HG02642 (cell line): ENCODE measurements at regions not wholly inside any gene's neighbourhood (a gene's known extent, or its start where the extent isn't known, plus 50 kb on each side); places are given as distances from the start of the nearest gene placed in this dataset.
"Not testable (repeated sequence)": the region's sequence is repeated elsewhere in the genome, so short reads cannot be mapped to it uniquely, and the experiment has no call there.

Experiments
- ATAC-seq: cut with Tn5 transposase; IDR thresholded peaks from one replicate; pipeline ENCODE4 v1.9.1; 2021; ENCODE audit warnings: mild to moderate bottlenecking; ENCODE audit not compliant: unreplicated experiment, poor library complexity

DNA sequence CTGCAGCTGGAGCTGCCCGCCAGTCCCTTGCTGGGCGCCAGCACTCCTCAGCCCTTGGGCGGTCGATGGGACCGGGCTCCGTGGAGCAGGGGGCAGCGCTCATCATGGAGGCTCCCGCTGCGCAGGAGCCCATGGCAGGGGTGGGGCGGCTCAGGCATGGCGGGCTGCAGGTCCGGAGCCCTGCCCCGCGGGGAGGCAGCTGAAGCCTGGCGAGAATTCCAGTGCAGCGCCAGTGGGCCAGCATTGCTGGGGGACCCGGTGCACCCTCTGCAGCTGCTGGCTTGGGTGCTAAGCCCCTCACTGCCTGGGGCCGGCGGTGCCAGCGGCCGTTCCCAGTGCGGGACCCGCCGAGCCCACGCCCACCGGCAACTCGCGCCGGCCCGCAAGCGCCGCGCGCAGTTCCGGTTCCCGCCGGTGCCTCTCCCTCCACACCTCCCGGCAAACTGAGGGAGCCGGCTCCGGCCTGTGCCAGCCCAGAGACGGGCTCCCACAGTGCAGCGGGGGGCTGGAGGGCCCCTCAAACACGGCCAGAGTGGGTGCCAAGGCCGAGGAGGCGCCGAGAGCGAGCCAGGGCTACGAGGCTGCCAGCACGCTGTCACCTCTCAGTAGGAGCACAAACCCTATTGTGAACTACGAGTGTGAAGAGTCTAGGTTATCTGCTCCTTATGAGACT lies 687.1 kb downstream of the PCDH17 start:
- no peak for ATAC-seq

DNA sequence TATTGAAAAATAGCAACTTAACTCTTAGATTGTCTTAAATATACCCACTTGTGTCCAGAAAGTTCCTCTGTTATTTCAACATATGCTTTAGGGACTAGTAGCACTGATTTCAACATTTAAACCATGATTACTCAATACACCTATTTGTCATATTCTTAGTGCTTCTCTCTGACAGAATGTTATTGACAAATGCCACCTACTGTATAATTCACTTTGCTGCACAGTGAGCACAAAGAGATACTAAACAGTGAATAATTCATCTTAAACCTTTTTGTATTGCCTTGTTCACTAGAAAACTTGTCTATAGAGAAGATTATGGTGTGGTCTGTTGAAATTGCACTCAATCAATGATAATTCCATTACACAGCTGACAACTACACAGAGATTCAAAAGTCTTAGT lies 692.6 kb downstream of the PCDH17 start:
- no peak for ATAC-seq

DNA sequence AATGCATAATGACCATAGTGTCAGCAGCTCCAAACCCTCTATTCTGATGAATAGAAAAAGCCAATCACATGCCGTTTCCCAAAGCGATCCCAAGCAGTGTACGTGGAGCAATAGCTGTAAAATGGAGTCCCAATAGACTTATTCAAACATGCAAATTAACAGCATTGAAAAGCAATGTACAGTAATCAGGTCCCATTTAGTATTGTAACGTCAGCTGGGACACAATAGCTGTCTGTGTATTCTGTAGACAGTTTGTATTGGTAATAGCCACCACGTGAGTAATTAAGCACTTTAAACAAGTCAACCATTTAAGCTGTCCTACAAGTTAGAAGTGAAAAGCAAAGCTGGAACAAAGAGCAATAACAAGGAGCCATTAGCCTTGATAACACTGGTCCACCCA lies 698.2 kb downstream of the PCDH17 start:
- no peak for ATAC-seq

DNA sequence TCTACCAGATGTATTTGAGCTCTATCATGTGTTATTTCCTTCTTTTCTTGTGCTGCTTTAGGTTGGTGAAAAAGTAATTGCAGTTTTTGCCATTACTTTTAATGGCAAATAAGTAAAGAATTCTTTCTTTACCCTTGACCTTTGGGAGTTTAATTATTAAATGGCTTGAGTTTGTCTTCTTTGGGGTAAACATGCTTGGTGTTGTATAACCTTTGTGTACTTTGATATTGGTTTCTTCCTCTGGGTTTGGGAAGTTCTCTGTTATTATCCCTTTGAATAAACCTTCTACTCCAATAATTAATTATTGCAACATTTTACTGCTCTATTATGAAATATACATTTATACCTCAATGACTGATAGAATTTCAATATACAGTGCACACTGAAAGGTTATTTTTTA lies 709.4 kb downstream of the PCDH17 start:
- no peak for ATAC-seq

DNA sequence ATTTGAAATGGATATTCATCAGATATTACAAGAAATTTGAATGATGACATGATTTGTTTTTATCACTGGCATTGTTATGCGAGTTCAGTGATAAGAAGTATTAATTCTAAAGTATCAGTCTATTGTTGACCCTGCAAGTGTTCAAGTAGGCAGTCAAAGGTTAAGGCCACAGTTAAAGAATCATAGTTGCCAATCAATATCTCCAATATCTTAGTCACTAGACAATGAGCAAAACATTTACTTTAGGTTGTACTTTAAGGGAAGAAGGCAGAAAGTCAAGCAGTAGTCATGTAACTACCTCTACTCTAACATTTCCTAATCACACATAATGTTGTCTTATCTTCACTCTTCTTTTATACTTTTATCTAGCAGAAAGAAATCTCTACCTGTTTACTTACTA lies 709.8 kb downstream of the PCDH17 start:
- ATAC-seq, result no peak

DNA sequence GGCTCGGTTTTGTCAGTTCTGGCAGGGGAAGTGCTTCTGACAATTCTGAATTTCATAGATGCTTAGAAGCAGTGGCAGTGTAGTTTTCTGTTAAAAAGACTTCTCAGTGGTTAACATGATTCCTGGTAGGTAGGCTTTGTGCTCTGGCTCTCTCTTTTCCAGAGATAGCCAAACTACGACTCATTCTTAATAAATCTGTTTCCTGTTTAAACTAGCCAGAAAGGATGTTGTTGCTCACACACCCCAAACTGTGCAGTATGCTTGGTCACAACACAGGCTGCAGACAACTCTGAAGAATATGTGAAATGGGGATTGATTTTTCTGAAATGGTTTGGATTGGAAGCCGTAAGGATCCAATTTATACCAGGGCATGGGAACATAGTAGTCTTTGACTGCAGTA lies 711.5 kb downstream of the PCDH17 start:
- ATAC-seq, result no peak

DNA sequence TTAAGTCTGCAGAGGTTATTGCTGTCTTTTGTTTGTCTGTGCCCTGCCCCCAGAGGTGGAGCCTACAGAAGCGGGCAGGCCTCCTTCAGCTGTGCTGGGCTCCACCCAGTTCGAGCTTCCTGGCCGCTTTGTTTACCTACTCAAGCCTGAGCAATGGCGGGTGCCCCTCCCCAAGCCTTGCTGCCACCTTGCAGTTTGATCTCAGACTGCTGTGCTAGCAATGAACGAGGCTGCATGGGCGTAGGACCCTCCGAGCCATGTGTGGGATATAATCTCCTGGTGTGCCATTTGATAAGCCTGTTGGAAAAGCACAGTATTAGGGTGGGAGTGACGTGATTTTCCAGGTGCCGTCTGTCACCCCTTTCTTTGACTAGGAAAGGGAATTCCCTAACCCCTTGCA lies 720.6 kb downstream of the PCDH17 start:
- ATAC-seq, result not testable (repeated sequence)

DNA sequence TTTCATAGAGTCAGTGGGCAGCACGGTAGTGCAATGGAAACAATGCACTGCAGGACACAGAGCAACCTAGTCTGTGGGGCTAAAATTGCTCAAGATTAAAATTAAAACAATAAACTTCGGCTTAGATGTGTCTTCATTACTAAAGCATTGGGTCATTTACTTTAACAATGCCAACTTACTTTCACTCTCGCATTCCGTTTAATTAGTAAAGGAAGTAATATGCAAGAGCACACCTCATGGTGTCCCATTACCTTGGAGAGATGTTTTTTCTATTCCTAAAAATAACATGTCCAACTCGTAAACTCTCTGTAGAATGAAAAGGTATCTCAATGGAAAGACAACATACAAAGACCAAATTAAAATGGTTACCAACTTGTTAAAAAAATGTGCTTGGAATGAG lies 738.4 kb downstream of the PCDH17 start:
- ATAC-seq, result no peak

DNA sequence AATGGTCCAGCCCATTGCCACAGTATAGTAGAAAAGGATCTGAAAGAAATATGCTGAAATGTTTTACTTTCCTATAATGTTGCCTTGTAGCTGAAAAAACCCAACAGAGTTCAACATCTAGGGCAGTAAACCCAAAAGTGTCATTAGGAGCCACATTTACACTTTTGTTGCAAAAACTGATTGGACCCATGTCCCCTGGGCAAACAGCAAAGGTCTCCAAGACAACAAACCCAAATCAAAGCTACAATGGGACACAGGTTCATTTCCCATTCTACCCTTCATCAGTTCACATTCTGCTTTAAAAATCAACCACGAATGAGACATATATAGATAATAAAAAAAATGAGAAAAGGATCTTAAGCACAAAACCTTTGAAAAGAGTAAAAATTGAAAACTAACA lies 744.8 kb downstream of the PCDH17 start:
- no peak for ATAC-seq

DNA sequence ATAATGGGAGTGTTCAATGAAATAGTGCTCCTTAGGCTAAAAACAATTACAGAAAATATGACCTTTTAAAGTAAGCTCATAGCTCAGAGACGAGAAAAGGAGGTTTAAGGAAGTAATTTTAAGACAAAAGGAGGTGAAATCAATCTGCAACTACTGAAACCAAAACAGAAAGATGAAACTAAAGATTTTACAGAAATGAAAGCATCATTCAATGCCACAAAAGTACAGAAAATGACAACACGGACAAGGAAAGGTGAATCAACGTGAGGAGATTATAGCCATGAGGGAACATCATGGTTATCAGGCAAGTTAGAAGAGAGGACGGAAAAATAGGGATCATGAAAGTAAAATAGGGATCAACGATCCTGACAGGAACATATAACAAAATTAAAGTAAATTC lies 745.2 kb downstream of the PCDH17 start:
- no peak for ATAC-seq

DNA sequence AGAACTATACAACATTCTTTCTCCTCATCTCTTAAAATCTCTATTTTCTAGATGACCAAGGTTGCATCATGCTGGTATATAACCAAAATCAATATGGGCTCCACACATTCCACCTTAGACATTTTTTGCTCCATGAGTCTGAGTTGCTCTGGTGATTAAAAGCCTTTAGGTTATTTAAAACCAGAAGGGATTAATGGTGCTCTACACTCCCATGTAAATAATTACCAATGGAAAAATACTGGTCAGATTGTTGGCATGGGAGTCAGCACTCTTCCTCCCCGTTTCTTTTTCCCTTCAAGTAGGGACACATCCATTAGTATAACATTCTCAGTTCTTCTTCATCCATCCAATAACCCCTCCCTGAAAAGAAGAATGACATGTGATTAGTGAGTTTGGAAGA lies 747.7 kb downstream of the PCDH17 start:
- ATAC-seq, result no peak

DNA sequence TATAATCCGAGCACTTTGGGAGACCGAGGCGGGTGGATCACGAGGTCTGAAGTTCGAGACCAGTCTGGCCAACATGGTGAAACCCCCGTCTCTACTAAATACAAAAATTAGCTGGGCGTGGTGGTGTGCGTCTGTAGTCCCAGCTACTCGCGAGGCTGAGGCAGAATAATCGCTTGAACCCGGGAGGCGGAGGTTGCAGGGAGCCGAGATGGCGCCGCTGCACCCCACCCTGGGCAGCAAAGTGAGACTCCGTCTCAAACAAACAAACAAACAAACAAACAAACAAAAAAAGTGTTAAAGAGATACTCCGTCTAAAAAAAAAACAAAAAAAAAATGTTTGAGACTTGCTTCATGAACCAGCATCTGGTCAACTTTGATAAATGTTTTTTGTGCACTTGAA lies 753.8 kb downstream of the PCDH17 start:
- not testable (repeated sequence) for ATAC-seq

DNA sequence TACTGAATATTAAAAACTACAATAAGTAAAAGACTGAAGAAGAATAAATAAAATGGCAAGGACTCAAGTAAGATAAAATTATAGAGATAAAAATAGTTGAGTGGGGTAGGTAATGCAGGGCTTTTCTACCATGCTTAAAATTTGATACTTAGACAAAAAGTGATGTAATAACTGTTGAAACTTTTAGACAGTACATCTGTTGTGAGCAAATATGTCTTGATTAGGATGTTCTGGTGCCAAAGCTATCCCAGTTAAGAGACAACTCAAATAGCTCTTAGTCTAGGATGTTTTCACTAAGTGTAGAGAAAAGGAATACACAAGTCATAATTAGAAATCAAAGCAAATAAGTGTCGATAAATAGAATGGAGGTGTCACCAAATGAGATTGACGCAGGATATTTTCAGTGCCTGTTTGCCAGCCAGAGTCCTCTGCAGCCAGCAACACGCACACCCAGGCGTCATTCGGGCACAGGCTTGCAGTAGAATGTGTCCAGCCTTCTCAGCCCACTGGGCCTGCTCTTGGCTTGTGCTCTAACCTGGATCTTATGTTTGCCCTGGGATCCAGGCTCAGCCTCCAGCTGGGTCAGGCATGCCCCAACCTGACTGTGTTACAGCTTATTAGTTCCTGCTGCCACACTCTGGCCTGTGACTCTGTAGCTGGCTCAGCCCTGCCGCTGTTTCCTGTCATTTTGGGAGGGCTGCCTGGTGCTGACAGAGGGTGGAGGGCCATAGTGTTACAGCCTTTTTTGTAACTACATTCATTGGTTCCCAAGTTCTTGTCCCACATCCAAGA lies 766.2 kb downstream of the PCDH17 start:
- no peak for ATAC-seq

DNA sequence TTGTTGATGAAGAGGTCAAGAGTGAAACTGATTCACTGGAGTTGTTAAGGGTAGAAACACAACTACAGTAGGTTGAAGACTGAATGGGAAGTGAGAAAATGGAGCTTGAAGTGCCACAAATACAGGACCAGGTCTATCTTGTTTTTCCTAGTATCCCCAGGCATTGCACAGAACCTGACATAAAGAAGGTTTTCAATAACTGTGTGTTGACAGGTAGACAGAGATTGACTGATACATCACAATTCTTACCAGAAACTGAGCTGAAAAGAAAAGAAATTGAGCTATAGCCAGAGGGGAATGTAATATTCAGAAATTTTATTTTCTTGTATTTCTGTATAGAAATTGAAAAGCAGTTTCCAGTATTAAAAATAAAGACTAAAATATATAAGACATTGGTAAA lies 767.7 kb downstream of the PCDH17 start:
- no peak for ATAC-seq

DNA sequence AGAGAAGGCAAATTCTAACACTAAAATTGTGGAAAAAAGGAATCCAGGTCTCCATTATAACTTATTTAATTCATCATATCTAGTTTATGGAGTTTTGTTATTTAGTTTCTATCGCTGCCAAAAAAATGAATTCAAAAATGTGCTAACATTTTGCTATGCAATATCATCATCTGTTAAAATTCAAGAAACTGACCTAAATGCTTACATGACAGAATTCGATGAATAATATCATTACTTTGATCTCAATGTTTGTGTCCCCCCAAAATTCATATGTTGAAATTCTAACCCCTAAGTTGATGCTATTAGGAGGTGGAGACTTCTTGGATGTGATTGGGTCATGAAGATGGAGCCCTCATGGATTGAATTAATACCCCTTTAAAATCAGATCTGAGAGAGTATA lies 775.0 kb downstream of the PCDH17 start:
- ATAC-seq, result no peak

DNA sequence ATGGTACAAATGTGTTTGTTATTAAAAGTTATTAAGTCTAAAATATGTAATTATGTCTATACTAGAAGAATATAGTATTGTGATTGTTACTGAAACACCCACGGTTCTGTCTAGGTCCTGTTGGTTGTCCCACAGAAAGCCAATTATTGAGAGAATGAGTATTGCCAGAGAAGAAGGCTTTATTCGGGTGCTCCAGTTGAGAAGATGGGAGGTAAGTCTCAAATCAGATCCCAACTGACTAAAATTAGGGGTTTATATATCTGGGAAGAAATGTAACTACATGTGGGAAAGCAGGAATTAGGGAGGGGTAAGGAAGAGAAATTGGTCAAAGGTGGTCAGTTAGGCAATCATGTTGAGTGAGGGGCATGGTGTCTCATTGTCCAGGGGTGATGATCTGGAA lies 798.4 kb downstream of the PCDH17 start:
- ATAC-seq, result no peak

DNA sequence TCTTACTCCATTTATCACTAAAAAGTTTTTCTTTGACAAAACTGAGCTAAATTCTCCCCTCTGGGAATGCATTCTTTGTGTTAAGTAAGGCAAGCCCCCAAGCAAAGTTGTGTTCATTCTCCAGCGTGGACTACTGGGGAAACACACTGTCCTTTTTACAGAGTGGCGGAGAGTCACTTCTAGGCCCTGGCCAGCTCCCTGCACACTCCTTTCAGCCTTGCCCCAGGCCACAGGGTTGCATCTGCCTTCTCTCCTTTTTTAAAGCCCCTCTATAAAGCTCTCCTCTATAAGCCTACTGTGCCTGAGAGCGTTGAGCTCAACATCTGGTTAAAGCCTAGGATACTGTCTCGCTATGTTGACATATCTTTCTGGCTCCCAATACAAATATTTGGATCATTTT lies 803.4 kb downstream of the PCDH17 start:
- no peak for ATAC-seq

DNA sequence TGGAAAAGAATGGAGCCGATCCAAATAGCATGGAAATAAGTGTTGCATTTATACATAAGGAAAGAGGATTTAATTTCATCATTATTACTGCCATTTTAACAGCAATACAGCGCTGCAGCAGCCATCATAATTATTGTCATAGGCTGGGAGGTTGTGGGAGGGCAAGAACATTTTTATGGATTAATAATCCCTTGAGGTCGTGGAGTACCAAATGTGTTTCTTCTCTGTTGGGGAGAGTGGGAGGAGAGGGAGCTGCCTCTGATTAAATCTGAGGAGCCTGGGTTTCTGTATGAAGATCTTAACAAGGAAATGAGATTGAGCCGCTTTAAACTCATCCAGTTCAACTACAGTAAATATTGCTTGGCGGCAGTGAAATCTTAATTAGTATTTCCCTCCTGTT lies 805.9 kb downstream of the PCDH17 start:
- ATAC-seq, result no peak

DNA sequence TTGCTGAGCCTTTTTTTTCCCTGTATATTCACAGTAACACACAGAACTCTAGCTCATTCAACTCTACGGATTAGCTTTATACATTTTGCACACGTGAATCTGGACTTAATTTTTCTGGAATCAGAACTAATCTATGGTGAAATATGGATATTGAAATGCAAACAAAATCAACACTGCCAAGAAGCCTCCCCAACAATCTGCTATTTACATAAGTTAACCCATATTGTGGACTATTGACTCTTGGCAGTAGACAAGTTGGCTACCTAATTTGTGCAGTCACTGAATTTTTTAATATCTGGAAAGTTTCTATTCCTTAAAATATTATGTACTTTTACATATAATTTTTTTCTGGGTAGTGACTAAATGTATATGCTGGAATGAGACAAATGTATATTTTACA lies 815.4 kb downstream of the PCDH17 start:
- ATAC-seq, result no peak

DNA sequence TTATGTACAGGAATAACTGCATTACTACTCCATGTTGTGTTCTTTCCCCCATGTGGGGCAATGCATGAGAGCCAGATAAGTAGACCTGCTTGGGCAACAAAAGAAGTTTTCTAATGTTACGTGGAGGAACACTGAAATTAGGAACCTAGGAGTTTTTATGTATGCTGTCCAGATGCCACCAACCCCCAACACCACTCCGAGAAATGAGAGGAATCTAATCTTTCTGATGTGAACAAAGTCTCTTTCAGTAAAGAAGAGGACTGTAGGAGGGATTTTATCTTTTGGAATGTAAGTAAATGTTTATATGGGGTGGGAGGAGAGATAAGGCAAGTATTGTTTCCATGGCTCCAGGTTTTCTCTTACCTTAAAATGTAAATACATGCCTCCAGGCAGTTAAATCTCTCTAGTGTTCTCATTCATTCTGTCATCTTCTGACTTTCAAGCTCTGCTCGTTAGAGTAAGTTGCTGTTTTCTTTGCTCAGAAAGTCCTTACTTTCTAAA lies 820.6 kb downstream of the PCDH17 start:
- no peak for ATAC-seq

DNA sequence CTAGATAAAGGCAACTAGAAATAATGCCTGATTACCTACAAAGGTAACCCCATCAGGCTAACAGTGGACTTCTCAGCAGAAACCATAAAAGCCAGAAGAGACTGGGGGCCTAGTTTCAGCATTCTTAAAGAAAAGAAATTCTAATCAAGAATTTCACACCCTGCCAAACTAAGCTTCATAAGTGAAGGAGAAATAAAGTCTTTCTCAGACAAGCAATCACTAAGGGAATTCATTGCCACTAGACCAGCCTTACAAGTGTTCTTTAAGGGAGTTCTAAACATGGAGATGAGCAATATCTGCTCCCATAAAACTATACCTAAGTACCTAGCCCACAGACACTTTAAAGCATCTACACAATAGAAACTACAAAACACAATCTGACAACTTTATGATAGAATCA lies 823.5 kb downstream of the PCDH17 start:
- no peak for ATAC-seq

DNA sequence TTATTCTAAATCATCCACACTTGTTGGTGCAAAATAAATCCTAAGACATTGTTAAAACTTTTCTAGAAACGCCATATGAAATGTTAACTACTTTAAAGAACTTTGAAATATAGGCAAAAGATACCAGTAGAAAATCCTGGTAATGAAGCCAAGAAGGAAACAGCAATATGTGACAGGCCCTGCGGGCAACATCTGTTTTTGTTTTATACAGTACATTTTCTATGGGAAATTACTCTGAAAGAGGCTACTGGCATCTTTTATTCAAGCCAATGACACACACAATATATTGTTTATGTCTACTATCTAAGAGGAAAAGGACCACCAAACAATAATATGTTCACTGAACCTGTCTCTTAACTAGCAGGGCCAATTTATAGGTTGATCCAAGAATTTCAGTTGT lies 829.7 kb downstream of the PCDH17 start:
- no peak for ATAC-seq
